HEK293T (cell line): ENCODE measurements at regions not wholly inside any gene's neighbourhood (a gene's known extent, or its start where the extent isn't known, plus 50 kb on each side); places are given as distances from the start of the nearest gene placed in this dataset.

Experiments
- ARNT ChIP-seq: fragments of 450-650 bp; IDR thresholded peaks from 2 replicates; pipeline ENCODE4 v1.6.1; 2017; ENCODE audit warnings: mild to moderate bottlenecking
- BHLHE40 ChIP-seq: fragments of 450-650 bp; IDR thresholded peaks from 2 replicates; pipeline ENCODE4 v1.6.1; 2016; ENCODE audit warnings: mild to moderate bottlenecking, moderate library complexity, borderline replicate concordance
- CTBP1 ChIP-seq: fragments of 450-650 bp; IDR thresholded peaks from 2 replicates; pipeline ENCODE4 v1.6.1; 2016; ENCODE audit warnings: borderline replicate concordance
- ELF4 ChIP-seq: fragments of 450-650 bp; IDR thresholded peaks from 2 replicates; pipeline ENCODE4 v1.6.1; 2017; ENCODE audit warnings: antibody characterized with exemption
- FOXM1 ChIP-seq: fragments of 450-650 bp; IDR thresholded peaks from 2 replicates; pipeline ENCODE4 v1.6.1; 2017; ENCODE audit warnings: mild to moderate bottlenecking, borderline replicate concordance
- LEF1 ChIP-seq: fragments of 450-650 bp; IDR thresholded peaks from 2 replicates; pipeline ENCODE4 v1.6.1; 2017; ENCODE audit warnings: mild to moderate bottlenecking, borderline replicate concordance
- NFRKB ChIP-seq: fragments of 450-650 bp; IDR thresholded peaks from 2 replicates; pipeline ENCODE4 v1.6.1; 2016; ENCODE audit warnings: mild to moderate bottlenecking, moderate library complexity
- SP1 ChIP-seq: fragments of 450-650 bp; IDR thresholded peaks from 2 replicates; pipeline ENCODE4 v1.6.1; 2017
- SUZ12 ChIP-seq: fragments of 450-650 bp; IDR thresholded peaks from 2 replicates; pipeline ENCODE4 v1.6.1; 2016; ENCODE audit warnings: mild to moderate bottlenecking
- TARDBP ChIP-seq: fragments of 450-650 bp; IDR thresholded peaks from 2 replicates; pipeline ENCODE4 v1.6.1; 2016

- TF ChIP-seq FOXM1 (no peak), ELF4 (no peak), ARNT (no peak), NFRKB (no peak), LEF1 (no peak), BHLHE40 (no peak), TARDBP (no peak), CTBP1 (no peak), SUZ12 (no peak), SP1 (no peak)
Observed at GRCh38 chr12:67546746-67547145, 101.8 kb upstream of the DYRK2 start.
